Neural cell (in vitro differentiated cells): ENCODE measurements at regions not wholly inside any gene's neighbourhood (a gene's known extent, or its start where the extent isn't known, plus 50 kb on each side); places are given as distances from the start of the nearest gene placed in this dataset.

ENCODE experiments used
- H2AFZ ChIP-seq: fragments of 200-600, 300-800 bp; sonication (generic), shearing (Covaris generic); 2 replicates; pipeline ENCODE4 v1.6.0; 2014; ENCODE audit warnings: low read depth, mild to moderate bottlenecking, antibody characterized with exemption, low read length, moderate library complexity
- H3F3A ChIP-seq: fragments of 200-600 bp; shearing (Covaris generic); 2 replicates; pipeline ENCODE4 v1.6.1; 2016; ENCODE audit warnings: mild to moderate bottlenecking, moderate library complexity, mixed read lengths, antibody characterized with exemption, low read length; ENCODE audit not compliant: insufficient read depth, poor library complexity, severe bottlenecking
- H3K27ac ChIP-seq: fragments of 200-600, 300-800 bp; sonication (generic), shearing (Covaris generic); 2 replicates; pipeline ENCODE4 v1.5.1; 2014; ENCODE audit warnings: mild to moderate bottlenecking, low read length, moderate library complexity
- H3K27me3 ChIP-seq: fragments of 300-800, 200-600 bp; sonication (generic), shearing (Covaris generic); 2 replicates; pipeline ENCODE4 v1.6.0; 2014; ENCODE audit warnings: mild to moderate bottlenecking, low read depth, low read length, moderate library complexity; ENCODE audit not compliant: insufficient read depth
- H3K36me3 ChIP-seq: fragments of 300-800, 200-600 bp; sonication (generic), shearing (Covaris generic); 2 replicates; pipeline ENCODE4 v1.5.1; 2014; ENCODE audit warnings: mild to moderate bottlenecking, antibody characterized with exemption, low read length, moderate library complexity; ENCODE audit not compliant: insufficient read depth
- H3K4me2 ChIP-seq: fragments of 300-800, 200-600 bp; sonication (generic), shearing (Covaris generic); 2 replicates; pipeline ENCODE4 v1.6.0; 2014; ENCODE audit warnings: mild to moderate bottlenecking, low read length
- H3K4me3 ChIP-seq: fragments of 300-800, 200-600 bp; sonication (generic), shearing (Covaris generic); 2 replicates; pipeline ENCODE4 v1.5.1; 2014; ENCODE audit warnings: mild to moderate bottlenecking, low read length, moderate library complexity
- H3K79me2 ChIP-seq: fragments of 200-600 bp; shearing (Covaris generic); replicated peaks from 2 replicates; pipeline ENCODE4 v1.6.0; 2014; ENCODE audit warnings: mild to moderate bottlenecking, low read length, moderate library complexity; ENCODE audit not compliant: insufficient read depth
- H3K9ac ChIP-seq: fragments of 300-800, 200-600 bp; sonication (generic), shearing (Covaris generic); 2 replicates; pipeline ENCODE4 v1.6.1; 2016; ENCODE audit warnings: mild to moderate bottlenecking, low read length, mixed read lengths
- H3K9me2 ChIP-seq: fragments of 200-600 bp; shearing (Covaris generic); 2 replicates; pipeline ENCODE4 v1.6.1; 2016; ENCODE audit warnings: mild to moderate bottlenecking, low read length, mixed read lengths; ENCODE audit not compliant: insufficient read depth
- H3K9me3 ChIP-seq: fragments of 200-600, 300-800 bp; sonication (generic), shearing (Covaris generic); 2 replicates; pipeline ENCODE4 v1.6.1; 2016; ENCODE audit warnings: mild to moderate bottlenecking, mixed run types, low read length, moderate library complexity, mixed read lengths
- H4K20me1 ChIP-seq: fragments of 200-600 bp; shearing (Covaris generic); 2 replicates; pipeline ENCODE4 v1.6.1; 2016; ENCODE audit warnings: mild to moderate bottlenecking, mixed run types; ENCODE audit not compliant: insufficient read depth
- CTCF ChIP-seq: fragments of 450-650 bp; IDR thresholded peaks from 2 replicates; pipeline ENCODE4 v1.5.1; 2014; ENCODE audit warnings: antibody characterized with exemption, mild to moderate bottlenecking, moderate library complexity; ENCODE audit not compliant: poor library complexity, severe bottlenecking
- EP300 ChIP-seq: fragments of 450-650 bp; conservative IDR thresholded peaks from 2 replicates; pipeline ENCODE4 v1.6.1; 2014; ENCODE audit warnings: antibody characterized with exemption, mild to moderate bottlenecking, moderate library complexity; ENCODE audit not compliant: poor library complexity, severe bottlenecking
- EZH2 ChIP-seq: fragments of 200-600, 300-800 bp; shearing (Covaris generic), sonication (generic); IDR thresholded peaks from 2 replicates; pipeline ENCODE4 v1.6.1; 2014; ENCODE audit warnings: antibody characterized with exemption, low read length, borderline replicate concordance, mild to moderate bottlenecking; ENCODE audit not compliant: insufficient read depth, poor library complexity, severe bottlenecking
- MXI1 ChIP-seq: fragments of 450-650 bp; conservative IDR thresholded peaks from 2 replicates; pipeline ENCODE4 v1.6.1; 2014; ENCODE audit warnings: antibody characterized with exemption, mild to moderate bottlenecking; ENCODE audit not compliant: poor library complexity, severe bottlenecking
- POLR2AphosphoS5 ChIP-seq: IDR thresholded peaks from 2 replicates; pipeline ENCODE4 v1.6.1; 2012
- RAD21 ChIP-seq: fragments of 450-650 bp; conservative IDR thresholded peaks from 2 replicates; pipeline ENCODE4 v1.6.1; 2014; ENCODE audit warnings: antibody characterized with exemption, mild to moderate bottlenecking, moderate library complexity
- SMC3 ChIP-seq: fragments of 450-650 bp; conservative IDR thresholded peaks from 2 replicates; pipeline ENCODE4 v1.6.1; 2014; ENCODE audit warnings: antibody characterized with exemption, mild to moderate bottlenecking, moderate library complexity; ENCODE audit not compliant: poor library complexity
- TAF1 ChIP-seq: IDR thresholded peaks from 2 replicates; pipeline ENCODE4 v1.6.1; 2012; ENCODE audit warnings: low read depth
- TF ChIP-seq, protein P1 (sequence below): IDR thresholded peaks from 2 replicates; pipeline ENCODE4 v1.6.1; 2012; ENCODE audit warnings: borderline replicate concordance

DNA sequence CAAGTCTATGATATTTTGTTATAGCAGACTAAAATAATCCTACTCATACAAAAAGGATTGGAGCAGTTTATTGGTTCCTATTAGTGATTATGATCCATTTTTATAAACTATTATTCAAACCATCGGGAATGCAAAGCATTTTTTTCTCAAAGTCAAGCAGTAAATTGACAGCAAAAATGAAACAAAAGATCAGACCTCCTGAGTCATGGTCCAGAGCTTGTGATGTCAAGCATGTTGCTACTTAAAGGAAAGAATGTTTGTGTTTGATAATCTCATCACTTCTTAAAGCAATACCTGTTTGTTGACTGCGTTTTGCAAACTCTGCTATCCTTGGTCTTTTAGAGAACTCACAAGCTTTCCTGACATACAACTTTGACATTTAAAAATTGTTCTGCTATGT is 204.4 kb downstream of the SAMD5 start:
- Histone ChIP-seq H3K9me3 (no peaks in the 10 kb centered on the region), H2AFZ (no peak overlapping the region), H3K79me2 (no peaks in the 10 kb centered on the region), H3K27me3 (no peaks in the 10 kb centered on the region), H3K9me2 (no peaks in the 10 kb centered on the region), H3F3A (no peaks in the 10 kb centered on the region), H3K9ac (no peak overlapping the region), H4K20me1 (no peaks in the 10 kb centered on the region), H3K4me3 (no peak overlapping the region), H3K36me3 (no peaks in the 10 kb centered on the region), H3K27ac (no peak overlapping the region), H3K4me2 (no peak overlapping the region)
- TF ChIP-seq EP300 = no peak
- TF ChIP-seq SMC3 = no peak
- TF ChIP-seq TAF1 = no peak
- no peak for TF ChIP-seq EZH2
- TF ChIP-seq RAD21 = no peak
- no peak for TF ChIP-seq MXI1
- TF ChIP-seq, protein P1, sequence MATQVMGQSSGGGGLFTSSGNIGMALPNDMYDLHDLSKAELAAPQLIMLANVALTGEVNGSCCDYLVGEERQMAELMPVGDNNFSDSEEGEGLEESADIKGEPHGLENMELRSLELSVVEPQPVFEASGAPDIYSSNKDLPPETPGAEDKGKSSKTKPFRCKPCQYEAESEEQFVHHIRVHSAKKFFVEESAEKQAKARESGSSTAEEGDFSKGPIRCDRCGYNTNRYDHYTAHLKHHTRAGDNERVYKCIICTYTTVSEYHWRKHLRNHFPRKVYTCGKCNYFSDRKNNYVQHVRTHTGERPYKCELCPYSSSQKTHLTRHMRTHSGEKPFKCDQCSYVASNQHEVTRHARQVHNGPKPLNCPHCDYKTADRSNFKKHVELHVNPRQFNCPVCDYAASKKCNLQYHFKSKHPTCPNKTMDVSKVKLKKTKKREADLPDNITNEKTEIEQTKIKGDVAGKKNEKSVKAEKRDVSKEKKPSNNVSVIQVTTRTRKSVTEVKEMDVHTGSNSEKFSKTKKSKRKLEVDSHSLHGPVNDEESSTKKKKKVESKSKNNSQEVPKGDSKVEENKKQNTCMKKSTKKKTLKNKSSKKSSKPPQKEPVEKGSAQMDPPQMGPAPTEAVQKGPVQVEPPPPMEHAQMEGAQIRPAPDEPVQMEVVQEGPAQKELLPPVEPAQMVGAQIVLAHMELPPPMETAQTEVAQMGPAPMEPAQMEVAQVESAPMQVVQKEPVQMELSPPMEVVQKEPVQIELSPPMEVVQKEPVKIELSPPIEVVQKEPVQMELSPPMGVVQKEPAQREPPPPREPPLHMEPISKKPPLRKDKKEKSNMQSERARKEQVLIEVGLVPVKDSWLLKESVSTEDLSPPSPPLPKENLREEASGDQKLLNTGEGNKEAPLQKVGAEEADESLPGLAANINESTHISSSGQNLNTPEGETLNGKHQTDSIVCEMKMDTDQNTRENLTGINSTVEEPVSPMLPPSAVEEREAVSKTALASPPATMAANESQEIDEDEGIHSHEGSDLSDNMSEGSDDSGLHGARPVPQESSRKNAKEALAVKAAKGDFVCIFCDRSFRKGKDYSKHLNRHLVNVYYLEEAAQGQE = no peak

- H3K9me2 ChIP-seq = no peaks in the 10 kb centered on the region
- H3K4me2 ChIP-seq = no peak overlapping the region
- no peaks in the 10 kb centered on the region for H3K79me2 ChIP-seq
- H2AFZ ChIP-seq = no peak overlapping the region
- no peaks in the 10 kb centered on the region for H3F3A ChIP-seq
- no peaks in the 10 kb centered on the region for H3K27me3 ChIP-seq
- no peak overlapping the region for H3K27ac ChIP-seq
- H4K20me1 ChIP-seq = no peaks in the 10 kb centered on the region
- no peaks in the 10 kb centered on the region for H3K9me3 ChIP-seq
- no peaks in the 10 kb centered on the region for H3K36me3 ChIP-seq
- no peak overlapping the region for H3K4me3 ChIP-seq
- H3K9ac ChIP-seq = no peak overlapping the region
- TF ChIP-seq EZH2 = no peak
- TF ChIP-seq CTCF = no peak
- TF ChIP-seq MXI1 = no peak
- no peak for TF ChIP-seq RAD21
- TF ChIP-seq TAF1 = no peak
- no peak for TF ChIP-seq SMC3
- no peak for TF ChIP-seq EP300
- no peak for TF ChIP-seq POLR2AphosphoS5
- TF ChIP-seq, protein P1 = no peak
Measured at GRCh38 chr6:147715035-147715434, 206.5 kb downstream of the SAMD5 start.
